H54 (cell line): ENCODE measurements at regions not wholly inside any gene's neighbourhood (a gene's known extent, or its start where the extent isn't known, plus 50 kb on each side); places are given as distances from the start of the nearest gene placed in this dataset.

Experiments
- DNase-seq: peaks from one replicate; pipeline ENCODE4 v3.0.0; 2011; ENCODE audit warnings: low spot score, mixed read lengths; ENCODE audit not compliant: insufficient read length
- FAIRE-seq: peaks from 3 replicates; lab custom pipeline; 2011; peaks lifted over from hg19 to GRCh38; lab: Jason Lieb, UNC
- POLR2A ChIP-seq: IDR thresholded peaks from 2 replicates; pipeline ENCODE4 v1.6.1; 2011; ENCODE audit warnings: low read depth, mild to moderate bottlenecking, low read length

DNA sequence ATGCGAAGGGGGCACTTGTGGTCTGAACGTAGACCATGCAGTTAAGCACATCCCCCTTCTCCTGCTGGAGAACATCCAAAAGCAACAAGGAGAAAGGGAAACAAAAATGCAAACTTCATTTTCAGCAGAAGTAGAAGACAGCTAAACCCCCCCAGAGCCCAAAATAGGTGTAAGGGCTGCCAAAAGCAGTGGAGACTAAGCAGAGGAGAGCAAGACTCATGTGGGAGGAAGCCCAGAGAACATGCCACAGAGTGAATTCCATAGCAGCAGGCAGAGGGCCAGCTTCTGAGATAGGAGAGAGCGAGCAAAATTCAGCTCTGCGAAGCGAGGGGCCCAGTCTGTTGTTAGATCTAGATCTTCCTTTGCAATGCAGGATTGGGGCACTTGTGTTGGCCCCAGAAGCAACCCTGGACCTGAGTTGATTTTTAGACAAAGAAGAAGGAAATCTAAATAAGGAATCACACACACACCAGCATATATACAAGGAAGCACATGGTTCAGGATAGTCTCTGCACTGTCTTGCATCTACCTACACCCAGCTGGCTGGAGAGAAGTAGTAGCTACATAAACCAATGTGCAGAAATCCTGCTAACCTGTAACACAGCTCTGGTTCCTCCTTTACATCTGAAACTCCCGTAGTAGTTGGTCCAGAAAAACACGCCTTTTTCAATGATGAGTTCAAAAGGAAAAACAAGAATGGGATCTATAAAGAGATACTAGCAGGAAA is 199.6 kb downstream of the SPRY2 start:
- FAIRE-seq, result no peak
- TF ChIP-seq POLR2A, result no peak
- DNase-seq, result no peak

DNA sequence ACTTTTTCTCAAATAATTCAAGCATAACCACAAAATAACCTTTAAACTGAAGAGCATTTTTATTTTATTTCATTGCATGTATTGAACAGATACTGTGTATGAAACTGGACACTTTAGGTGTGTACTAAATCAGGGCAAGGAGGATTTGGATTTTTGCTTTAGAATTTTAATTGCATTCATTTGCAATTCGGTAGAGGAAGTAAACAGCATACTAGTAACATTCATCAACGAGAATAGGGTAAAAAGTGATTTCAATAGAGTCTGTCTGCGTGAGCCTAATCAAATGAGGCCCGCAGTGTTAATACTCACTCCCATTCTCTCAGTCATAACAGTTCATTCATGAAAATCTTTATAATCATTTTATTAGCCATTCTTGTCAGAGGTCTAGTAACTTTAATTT is 200.2 kb downstream of the SPRY2 start:
- TF ChIP-seq POLR2A, result no peak
- no peak for FAIRE-seq
- DNase-seq, result no peak

DNA sequence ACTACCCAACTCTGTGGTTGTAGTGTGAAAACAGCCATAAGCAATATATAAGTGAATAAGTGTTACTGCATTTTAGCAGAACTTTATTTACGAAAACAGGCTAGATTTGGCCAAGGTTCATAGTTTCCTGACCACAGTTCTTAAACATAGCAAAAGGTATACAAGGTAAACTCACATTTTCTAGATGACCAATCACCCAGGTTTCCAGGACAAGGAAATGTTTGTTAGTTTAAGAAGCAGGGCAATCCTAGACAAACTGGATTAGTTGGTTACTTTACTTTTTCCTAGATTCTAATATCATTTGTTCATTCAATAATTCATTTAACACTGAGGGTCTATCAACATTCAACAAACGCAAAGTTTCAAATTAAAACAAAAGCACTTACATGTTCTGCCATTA is 201.7 kb downstream of the SPRY2 start:
- no peak for FAIRE-seq
- no peak for TF ChIP-seq POLR2A
- DNase-seq, result no peak

DNA sequence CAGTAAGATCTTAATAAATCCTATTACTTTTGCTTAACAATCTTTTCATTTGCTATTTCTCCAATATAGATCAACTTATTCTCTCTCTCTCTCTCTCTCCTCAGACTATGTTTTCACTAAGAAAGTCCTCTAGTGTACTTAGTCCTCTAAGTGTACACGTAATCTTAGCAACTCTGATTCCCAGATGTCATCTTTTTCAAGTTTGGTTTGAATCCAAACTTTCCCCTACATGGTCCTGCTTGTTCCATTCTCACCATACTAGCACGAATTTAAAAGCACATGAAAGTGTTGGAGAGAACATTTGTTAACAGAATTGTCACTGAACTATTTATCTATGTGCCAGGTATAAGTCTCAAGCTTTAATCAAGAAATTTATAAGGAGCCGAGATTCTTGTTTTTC is 202.9 kb downstream of the SPRY2 start:
- no peak for DNase-seq
- FAIRE-seq, result no peak
- TF ChIP-seq POLR2A, result no peak

DNA sequence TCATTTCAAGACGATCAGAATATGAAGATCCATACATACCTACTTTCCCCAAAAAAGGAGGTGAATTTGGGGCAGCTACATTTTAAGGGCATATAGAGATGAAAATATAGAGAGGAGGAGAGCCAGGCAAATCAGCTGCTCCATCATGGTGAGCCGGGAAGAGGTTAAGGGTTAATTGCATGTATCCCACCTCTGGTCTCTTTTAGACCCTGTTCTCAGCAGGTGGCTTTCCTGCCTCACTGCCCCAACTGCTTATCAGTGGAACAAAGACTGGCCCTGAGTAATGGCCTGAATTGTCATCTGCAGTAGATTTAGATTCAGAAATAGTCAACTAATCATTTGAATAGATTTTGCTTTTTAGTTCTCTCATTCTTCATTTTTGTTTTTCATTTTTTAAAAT is 206.6 kb downstream of the SPRY2 start:
- DNase-seq (no peak), FAIRE-seq (no peak)
- no peak for TF ChIP-seq POLR2A

DNA sequence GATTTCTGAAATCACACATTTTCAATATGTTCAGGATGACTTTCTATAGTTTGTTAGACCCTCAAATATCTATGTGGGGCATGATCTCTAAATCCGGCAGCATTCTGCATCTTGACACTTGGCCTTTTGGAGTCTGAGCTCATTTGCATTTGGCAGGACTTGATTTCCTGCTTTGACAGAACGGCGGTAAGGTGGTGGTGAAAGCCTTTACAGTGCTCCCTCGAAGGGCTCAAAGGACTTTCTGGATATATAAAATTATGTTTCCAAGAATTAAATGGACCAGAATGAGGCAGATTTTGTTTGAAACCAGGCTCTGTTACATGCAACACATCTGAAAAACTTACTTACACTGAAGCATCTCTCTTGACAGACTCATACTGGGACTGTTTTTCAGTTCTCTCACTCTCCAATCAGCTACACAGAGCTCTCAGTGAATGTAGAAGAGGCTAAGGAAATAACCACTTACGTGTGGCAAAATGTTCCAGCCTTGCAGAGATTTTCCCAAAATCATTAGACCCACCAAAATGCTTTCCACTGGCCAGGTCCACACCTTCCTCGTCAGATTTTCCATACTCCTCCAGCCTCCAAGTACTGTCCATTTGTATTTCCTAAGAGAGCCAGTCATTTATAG is 207.2 kb downstream of the SPRY2 start:
- TF ChIP-seq POLR2A, result no peak
- no peak for FAIRE-seq
- DNase-seq, result no peak

DNA sequence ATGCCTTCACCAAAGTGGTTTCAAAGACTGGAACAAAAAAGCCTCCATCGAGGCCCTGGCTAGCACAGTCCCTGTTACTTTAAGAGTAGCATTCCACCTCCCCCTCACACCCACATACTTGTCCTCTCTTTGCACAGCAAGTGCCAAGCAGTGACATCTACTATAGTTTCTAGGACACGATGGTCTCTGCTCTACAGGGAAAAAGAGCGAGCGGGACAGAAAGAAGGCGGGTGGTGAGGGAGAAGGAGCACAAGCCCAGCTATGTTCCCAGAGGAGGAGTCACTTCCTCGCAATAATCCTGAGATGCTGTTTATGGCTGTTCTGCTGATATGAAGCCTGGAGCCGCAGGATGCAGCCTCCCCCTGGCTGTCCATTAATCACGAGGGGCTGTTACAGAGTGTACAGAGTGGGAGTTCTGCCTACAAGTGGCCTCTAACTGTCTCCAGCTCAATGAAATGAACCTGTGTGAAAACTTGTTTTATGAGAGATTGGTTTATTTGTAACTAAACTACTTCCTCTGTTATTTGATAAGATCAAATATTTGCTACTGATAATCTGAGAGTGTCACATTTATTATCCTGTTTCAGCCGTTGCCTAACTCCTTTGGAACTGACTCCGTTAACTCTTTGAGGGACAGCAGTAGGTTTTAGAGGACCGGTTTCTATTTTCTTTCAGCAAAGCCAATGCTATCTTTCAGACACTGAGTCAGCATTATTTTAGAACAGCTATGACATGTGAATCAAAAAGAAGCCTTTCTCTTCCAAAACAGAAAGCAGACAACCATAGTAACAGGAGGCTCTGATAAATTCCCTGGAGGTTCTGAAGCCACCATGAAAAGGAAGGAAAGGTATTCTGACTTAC is 208.0 kb downstream of the SPRY2 start:
- peak; percentile 69 for FAIRE-seq

DNA sequence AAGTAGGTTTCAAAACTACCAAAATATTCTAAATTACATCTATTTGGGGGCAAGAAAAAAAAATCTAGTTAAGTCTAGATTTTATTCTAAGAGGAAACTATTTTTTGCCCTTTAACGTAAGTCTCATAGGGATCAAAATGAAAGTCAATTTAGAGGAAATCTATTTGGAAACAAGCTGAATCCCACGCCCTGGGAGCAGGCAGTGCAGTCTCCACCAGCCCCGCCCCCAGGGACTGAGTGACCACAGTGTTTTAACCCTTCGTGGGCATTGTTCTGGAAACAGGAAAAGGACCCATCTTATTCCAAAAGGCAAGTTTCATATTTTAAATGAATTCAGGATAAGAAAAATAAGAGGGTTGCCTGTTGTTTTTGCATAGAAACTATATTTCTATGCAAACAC is 209.7 kb downstream of the SPRY2 start:
- TF ChIP-seq POLR2A, result no peak
- peak; percentile 50 for DNase-seq
- FAIRE-seq, result peak; percentile 88

More for the DNA sequence above, 208.0 kb downstream of the SPRY2 start:
- DNase-seq, result peak; percentile 17
- no peak for TF ChIP-seq POLR2A

DNA sequence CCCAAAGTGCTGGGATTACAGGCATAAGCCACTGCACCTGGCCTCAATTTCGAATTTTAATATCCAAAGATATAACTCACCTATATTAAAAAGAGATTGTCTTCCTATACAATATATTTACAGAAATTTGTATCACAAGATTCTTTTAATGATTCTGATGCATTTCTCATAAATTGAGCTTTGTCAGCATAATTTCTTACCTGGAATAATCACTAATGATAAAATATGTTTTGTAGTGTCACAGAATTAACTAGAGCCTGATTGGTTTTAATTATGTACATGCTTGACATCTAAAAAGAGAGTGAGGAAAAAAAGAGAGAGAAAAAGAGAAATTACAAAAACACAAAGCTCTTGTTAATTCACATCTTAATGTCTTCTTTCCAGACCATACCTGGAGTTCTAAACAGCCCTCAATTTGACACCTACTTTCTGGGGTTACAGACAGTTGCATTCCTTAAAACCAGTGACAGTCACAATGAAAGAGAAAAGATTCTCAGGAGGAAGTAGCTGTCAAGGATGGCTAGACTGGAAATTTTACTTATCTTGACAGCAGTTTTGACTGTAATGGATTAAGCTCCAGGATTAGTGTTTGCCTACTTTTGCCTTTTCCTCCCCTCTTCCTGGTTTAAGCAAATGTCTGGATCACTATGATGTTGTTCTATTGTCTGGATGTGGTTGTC is 214.4 kb downstream of the SPRY2 start:
- no peak for DNase-seq
- FAIRE-seq, result no peak
- no peak for TF ChIP-seq POLR2A

DNA sequence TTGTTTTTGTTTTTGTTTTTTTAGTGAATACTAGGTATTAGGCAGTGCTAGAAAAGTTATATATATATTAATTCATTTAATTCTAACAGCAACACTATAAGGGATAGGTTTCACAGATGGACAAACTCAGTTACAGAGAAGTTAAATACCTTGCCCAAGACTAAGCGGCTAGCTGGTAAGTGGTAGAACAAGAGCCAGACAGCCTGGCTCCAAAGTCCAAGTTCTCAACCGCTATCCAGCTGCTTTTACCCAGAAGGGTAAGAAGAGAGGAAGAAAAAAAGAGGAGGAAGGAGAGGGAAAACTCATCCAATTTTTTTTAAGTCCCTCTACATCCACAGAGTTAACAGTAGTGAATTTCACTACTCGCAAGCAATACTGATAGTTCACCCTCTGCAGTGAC is 217.0 kb downstream of the SPRY2 start:
- no peak for FAIRE-seq
- no peak for TF ChIP-seq POLR2A
- DNase-seq, result no peak

DNA sequence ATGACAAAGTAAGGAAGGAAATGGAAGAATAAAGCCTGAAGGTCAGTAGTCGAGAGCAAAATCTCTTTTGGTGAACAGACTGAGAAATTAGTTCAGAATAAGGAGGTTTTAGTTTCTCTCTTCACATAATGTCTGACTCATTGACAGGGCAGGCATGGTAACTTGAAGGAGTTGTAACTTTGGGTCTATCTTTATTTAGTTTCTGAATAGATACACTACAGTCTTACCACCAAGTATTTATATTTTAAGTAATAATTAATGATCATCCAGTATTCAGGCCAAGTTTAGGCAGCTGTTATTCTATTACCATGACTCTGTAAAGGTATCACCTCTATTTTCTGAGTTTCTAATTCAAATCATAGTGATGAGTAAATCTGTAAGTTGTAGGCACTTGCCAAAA is 219.9 kb downstream of the SPRY2 start:
- DNase-seq (no peak), FAIRE-seq (no peak)
- TF ChIP-seq POLR2A, result no peak

DNA sequence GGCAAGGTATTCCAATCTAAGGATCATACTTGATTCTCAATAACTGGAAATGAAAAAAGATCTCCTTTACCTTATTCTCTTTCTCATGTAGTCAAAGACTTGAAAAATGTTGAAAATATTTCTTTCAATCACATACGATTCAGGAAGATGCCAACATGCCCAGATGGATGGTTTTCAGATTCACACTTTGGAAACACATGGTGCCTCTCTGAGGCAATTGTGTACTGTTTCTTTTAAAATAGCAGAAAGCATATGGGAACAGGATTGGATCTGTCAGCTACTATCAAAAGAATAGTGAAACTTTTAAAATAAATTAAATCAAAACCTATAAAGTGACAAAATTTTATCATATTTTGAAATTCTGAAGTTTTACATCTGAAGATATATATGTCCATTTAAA is 222.4 kb downstream of the SPRY2 start:
- no peak for DNase-seq
- no peak for FAIRE-seq
- TF ChIP-seq POLR2A, result no peak

DNA sequence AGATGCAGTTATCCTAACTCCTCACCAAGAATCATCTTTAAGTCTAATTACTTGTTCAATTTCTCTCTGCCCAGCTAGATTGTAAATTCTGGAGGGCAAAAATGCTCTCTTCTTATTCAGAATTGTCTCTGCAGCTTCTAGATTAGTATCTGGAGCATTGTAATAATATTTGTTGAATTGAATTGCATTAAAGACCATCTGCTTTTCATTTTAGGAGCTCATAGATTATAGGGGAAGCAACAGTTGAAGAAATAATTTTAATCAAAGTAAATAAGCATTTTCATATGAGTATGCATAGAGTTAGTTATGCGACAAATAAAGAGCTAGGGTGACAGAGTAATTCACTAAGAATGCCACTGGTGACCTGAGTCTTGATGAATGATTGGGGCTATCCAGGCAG is 222.8 kb downstream of the SPRY2 start:
- no peak for TF ChIP-seq POLR2A
- no peak for DNase-seq
- FAIRE-seq, result no peak

DNA sequence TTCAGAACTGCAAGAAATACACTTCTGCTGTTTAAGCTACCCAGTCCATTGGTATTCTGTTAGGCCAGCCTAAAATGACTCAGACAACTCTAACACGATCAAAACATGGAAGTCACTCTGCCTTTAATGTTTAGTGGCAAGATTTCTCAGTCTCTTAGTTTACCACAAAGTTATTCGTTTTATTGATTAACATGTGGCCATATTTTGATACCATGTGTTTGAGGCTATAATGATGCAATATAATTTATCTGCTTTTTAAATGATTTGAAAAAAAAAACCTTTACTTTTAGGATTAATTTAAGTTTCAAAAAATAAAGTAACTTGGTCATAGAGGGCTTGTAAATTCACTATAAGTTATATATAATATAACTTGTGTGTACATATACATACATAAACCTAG is 223.4 kb downstream of the SPRY2 start:
- FAIRE-seq, result peak; percentile 11
- TF ChIP-seq POLR2A, result no peak
- no peak for DNase-seq
